Upper lobe of left lung (tissue), 4 donors: ENCODE measurements at regions not wholly inside any gene's neighbourhood (a gene's known extent, or its start where the extent isn't known, plus 50 kb on each side); places are given as distances from the start of the nearest gene placed in this dataset.

Experiments
- POLR2AphosphoS5 ChIP-seq, 2 donors: sonication (generic); formaldehyde crosslinking; IDR thresholded peaks; one replicate each; pipeline ENCODE4 v1.5.1; 2017; ENCODE audit warnings: antibody characterized with exemption in 2 of 2
- TF ChIP-seq, protein P1 (sequence below), 6 experiments: fragments of 450-650 bp in 4 of 6; fragments of 200-600 bp in 2 of 6; sonication (generic) in 2 of 6; IDR thresholded peaks; one replicate each; pipeline ENCODE4 v1.5.1; 2016 to 2019; ENCODE audit warnings: antibody characterized with exemption in 6 of 6

DNA sequence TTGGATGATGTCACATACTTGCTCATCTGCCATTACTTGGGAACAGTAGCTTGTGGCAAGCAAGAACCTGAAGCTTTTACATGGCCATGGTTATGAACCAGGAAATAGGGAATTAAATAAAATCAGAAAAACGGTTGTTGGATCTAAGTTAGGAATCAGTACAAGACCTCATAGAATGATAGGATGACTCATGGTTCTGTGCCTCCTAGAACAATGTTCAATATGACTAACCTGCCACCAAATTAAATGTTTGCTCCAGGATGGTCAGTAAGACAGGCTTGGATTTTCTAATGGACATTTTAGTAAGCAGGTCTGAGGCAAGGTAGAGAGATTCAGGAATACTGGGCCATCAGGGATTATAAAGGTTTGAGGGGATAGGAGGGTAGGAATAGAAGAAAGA lies 218.9 kb downstream of the PLOD2 start:
- TF ChIP-seq, protein P1, sequence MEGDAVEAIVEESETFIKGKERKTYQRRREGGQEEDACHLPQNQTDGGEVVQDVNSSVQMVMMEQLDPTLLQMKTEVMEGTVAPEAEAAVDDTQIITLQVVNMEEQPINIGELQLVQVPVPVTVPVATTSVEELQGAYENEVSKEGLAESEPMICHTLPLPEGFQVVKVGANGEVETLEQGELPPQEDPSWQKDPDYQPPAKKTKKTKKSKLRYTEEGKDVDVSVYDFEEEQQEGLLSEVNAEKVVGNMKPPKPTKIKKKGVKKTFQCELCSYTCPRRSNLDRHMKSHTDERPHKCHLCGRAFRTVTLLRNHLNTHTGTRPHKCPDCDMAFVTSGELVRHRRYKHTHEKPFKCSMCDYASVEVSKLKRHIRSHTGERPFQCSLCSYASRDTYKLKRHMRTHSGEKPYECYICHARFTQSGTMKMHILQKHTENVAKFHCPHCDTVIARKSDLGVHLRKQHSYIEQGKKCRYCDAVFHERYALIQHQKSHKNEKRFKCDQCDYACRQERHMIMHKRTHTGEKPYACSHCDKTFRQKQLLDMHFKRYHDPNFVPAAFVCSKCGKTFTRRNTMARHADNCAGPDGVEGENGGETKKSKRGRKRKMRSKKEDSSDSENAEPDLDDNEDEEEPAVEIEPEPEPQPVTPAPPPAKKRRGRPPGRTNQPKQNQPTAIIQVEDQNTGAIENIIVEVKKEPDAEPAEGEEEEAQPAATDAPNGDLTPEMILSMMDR (IDR thresholded peaks at IDR 0.05) = no peak
- TF ChIP-seq POLR2AphosphoS5 (IDR thresholded peaks at IDR 0.05) = no peak
